HL-60/S4 (cell line): ENCODE measurements at regions not wholly inside any gene's neighbourhood (a gene's known extent, or its start where the extent isn't known, plus 50 kb on each side); places are given as distances from the start of the nearest gene placed in this dataset.
"Not testable (repeated sequence)": the region's sequence is repeated elsewhere in the genome, so short reads cannot be mapped to it uniquely, and the experiment has no call there.

Source experiments
- in situ Hi-C: fragments of 300-500 bp; cut with MboI; formaldehyde crosslinking; loops from 2 replicates; pipeline ENCODE4 v1.14.3; 2022; ENCODE audit warnings: low sequenced_read_pairs

- in situ Hi-C loops, result no loop called here
These were observed 82.7 kb upstream of the AKIRIN2 start for GRCh38 chr6:87784690-87785089.

- in situ Hi-C loops, result no loop called here
These were observed 82.0 kb upstream of the AKIRIN2 start for GRCh38 chr6:87784051-87784450.

- in situ Hi-C loops, result no loop called here
These were observed 77.5 kb upstream of the AKIRIN2 start for GRCh38 chr6:87779542-87779941.

GRCh38 chr6:87772597-87773530, 70.8 kb upstream of the AKIRIN2 start:
- in situ Hi-C loops, result no loop called here

- in situ Hi-C loops, result no loop called here
These were observed 65.4 kb upstream of the AKIRIN2 start for GRCh38 chr6:87767478-87767877.

GRCh38 chr6:87766211-87766610, 64.2 kb upstream of the AKIRIN2 start:
- in situ Hi-C loops, result no loop called here

GRCh38 chr6:87763901-87764300, 61.9 kb upstream of the AKIRIN2 start:
- in situ Hi-C loops, result no loop called here

- in situ Hi-C loops, result no loop called here
These were observed 61.2 kb upstream of the AKIRIN2 start for GRCh38 chr6:87763276-87763675.

GRCh38 chr6:87762116-87762515, 60.1 kb upstream of the AKIRIN2 start:
- in situ Hi-C loops, result no loop called here

- in situ Hi-C loops, result no loop called here
These were observed 55.8 kb upstream of the AKIRIN2 start for GRCh38 chr6:87757792-87758191.

GRCh38 chr6:87756858-87757257, 54.8 kb upstream of the AKIRIN2 start:
- in situ Hi-C loops, result no loop called here

- in situ Hi-C loops, result no loop called here
These were observed 54.0 kb upstream of the AKIRIN2 start for GRCh38 chr6:87755708-87756671.

GRCh38 chr6:87754828-87755227, 52.8 kb upstream of the AKIRIN2 start:
- in situ Hi-C loops, result no loop called here

- in situ Hi-C loops, result no loop called here
These were observed 51.2 kb upstream of the AKIRIN2 start for GRCh38 chr6:87753131-87753685.

- in situ Hi-C loops, result not testable (repeated sequence)
These were observed 50.5 kb upstream of the AKIRIN2 start for GRCh38 chr6:87752503-87752902.
